ENCODE measurements at regions not wholly inside any gene's neighbourhood (a gene's known extent, or its start where the extent isn't known, plus 50 kb on each side); places are given as distances from the start of the nearest gene placed in this dataset.

- no peak for DNase-seq (ENCODE audit: low read depth)
These were observed 84.1 kb downstream of the TNFSF11 start for GRCh38 chr13:42658019-42658418.

GRCh38 chr13:42660333-42660965, 86.5 kb downstream of the TNFSF11 start:
- peak; percentile 11 for DNase-seq (ENCODE audit: low read depth)

DNA sequence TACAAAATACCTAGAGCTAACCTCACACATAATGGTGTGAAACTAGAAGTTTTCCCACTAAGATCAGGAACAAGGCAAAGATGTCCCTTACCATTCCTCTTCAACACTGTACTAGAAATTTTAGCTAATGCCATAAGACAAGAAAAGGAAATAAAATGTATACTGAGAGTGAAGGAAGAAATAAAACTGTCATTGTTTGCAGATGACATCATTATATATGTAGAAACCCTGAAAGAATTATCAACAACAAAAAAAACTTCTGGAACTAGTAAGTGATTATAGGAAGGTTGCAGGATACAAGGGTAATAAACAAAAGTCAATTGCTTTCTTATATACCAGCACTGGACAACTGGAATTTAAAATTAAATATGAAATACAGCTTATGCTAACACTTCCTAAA, 93.7 kb downstream of the TNFSF11 start:
- no peak for DNase-seq (ENCODE audit: low read depth)

DNA sequence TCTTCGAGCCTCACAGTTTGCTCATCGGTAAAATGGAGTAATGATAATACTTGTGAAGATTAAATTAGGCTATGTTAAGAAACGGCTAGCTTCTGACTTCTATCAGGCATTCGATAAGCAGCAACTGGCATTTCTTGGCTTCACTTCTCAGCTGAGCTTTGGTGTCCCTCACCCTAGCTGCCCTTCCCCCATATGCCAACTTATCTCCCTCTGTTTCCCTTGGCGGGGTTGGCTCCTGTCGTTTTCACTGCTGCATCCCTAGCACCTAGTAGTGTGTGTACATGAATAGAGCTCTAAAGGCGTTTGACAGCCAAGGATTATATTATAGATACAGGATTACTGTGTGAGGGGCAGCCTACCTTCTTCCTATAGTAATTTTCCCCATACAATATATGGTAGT, 97.5 kb downstream of the TNFSF11 start:
- no peak for DNase-seq (ENCODE audit: low read depth)

DNA sequence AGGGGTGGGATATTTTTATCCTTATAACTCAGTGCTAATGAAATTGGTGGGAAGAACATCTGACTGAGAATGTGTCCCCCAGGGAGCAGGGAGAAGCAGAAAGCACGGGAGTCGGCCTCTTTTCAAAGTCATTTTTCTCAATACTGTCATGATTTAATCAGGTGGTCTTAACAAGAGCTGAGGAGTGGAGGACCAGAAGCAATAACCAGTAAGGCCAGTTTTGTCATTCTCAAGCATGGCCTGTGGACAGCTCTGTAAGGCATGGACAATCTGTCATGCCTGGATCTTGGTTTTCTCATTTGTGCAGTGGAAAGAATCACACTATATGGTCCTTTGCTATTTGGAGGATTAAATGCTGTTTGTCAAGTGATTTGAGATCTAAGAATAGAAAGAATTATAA, 99.7 kb downstream of the TNFSF11 start:
- no peak for DNase-seq (ENCODE audit: low read depth)

GRCh38 chr13:42680748-42681147, 100.6 kb upstream of the FAM216B start:
- DNase-seq (ENCODE audit: low read depth), result no peak

GRCh38 chr13:42681326-42682100, 99.9 kb upstream of the FAM216B start:
- DNase-seq (ENCODE audit: low read depth), result no peak

- no peak for DNase-seq (ENCODE audit: low read depth)
These were observed 97.2 kb upstream of the FAM216B start for GRCh38 chr13:42684226-42684625.

DNA sequence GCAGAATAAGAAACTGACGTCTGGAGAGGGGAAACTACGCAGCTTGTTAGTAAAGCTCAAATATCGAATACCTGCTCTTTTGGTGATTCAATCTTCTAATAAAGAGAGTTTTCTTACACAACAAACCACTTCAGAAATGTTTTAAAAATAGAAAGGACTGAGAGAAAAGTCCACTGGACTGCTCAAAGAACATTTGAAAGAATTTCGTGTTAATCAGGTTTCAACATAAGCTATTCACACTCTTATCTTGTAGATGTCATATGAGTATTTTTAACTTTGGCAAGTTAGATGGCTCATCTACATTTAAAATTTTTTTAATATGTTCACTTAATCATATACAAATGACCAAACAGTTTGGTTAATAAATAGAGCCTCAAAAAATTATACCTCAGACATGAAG, 95.6 kb upstream of the FAM216B start:
- DNase-seq (ENCODE audit: low read depth), result no peak

DNA sequence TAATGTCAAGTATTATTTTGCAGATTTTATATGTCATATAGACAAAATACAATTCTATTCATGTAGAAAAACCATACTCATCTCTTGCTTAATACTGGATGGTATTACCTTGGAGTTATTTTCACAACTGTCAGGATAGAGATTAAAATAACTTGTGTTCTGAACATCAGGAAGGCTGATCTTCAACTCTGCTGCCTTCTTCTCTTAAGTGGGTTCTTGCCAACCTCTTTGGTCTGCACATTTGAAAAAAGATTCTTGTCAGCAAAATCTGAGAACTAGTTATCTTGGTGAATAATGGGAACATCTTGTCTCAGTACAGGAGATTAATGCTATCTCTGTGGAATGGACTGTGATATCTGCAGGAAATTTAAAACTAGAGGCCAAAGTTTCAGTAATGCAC, 95.2 kb upstream of the FAM216B start:
- DNase-seq (ENCODE audit: low read depth), result no peak

- DNase-seq (ENCODE audit: low read depth), result no peak
These were observed 92.6 kb upstream of the FAM216B start for GRCh38 chr13:42688821-42689220.

- peak; percentile 27 for DNase-seq (ENCODE audit: low read depth)
These were observed 85.2 kb upstream of the FAM216B start for GRCh38 chr13:42696191-42696590.

- DNase-seq (ENCODE audit: low read depth), result no peak
These were observed 81.5 kb upstream of the FAM216B start for GRCh38 chr13:42699912-42700311.

- no peak for DNase-seq (ENCODE audit: low read depth)
These were observed 78.7 kb upstream of the FAM216B start for GRCh38 chr13:42702716-42703115.

DNA sequence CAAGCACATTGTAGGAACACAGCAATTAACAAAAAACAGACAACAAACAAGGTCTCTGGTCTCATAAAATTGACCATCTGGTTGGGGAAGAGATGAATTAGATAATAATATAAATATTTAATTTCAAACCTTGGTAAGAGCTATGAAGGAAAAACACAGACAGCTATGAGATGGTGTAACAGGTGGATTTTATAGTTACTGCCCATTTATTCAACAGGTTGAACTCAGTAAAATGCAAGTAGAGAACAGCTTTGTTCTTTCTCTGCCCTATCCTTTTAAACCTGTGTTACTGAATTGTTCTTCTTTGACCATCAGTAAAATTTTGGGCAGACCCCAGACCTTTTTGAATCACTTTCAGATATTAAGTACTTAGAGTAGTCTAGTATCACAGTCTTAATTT, 77.6 kb upstream of the FAM216B start:
- no peak for DNase-seq (ENCODE audit: low read depth)

DNA sequence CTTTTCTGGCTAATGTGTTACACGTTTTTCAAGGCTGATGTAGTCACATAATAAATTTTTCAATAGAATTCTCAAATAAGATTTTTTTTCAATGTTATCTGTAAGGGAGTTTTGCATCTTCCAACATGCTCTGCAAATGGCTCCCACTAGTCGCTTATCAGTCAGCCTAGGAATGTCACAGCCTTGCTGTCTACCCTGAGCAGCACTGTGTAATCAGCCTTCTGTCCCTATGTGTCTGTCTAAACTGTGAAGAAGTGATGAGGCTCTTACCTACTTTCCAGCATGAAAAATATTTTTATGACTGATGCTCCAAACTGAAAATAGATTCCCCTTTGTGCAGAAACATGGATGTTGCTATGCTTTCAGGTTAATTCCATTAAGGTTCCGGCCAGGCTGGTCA, 75.1 kb upstream of the FAM216B start:
- DNase-seq (ENCODE audit: low read depth), result no peak

GRCh38 chr13:42707048-42707447, 74.3 kb upstream of the FAM216B start:
- DNase-seq (ENCODE audit: low read depth), result no peak

GRCh38 chr13:42707586-42707985, 73.8 kb upstream of the FAM216B start:
- peak; percentile 29 for DNase-seq (ENCODE audit: low read depth)

DNA sequence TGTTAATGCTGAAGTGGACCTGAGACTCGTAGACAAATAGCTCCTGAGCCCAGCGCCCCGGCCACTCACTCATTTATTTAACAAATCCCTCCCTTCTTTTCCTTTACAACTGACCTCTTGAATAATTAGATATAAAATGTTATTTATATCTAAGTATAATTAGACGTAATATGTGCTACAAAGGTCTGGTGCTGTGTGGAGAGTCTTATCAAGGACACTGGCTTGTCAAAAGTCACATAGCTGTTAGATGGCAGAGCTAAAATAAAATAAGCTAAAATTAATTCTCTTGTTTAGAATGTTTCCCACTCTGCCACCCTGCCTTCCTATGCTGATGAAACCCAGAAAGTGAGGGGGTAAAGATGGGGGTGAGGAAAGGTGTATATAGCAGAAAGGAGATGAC, 73.0 kb upstream of the FAM216B start:
- DNase-seq (ENCODE audit: low read depth), result no peak

DNA sequence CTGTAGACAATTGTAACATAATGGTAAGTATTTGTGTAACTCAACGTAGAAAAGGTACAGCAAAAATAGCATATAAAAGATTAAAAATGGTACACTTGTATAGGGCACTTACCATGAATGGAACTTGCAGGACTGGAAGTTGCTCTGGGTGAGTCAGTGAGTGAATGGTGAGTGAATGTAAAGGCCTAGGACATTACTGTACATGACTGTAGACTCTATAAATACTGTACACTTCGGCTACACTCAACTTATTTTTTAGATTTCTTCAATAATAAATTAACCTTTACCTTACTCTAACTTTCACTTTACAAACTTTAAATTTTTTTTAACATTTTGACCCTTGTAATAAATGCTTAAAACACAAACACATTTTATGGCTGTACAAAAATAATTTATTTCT, 72.1 kb upstream of the FAM216B start:
- DNase-seq (ENCODE audit: low read depth), result no peak

- DNase-seq (ENCODE audit: low read depth), result no peak
These were observed 65.5 kb upstream of the FAM216B start for GRCh38 chr13:42715909-42716308.

DNA sequence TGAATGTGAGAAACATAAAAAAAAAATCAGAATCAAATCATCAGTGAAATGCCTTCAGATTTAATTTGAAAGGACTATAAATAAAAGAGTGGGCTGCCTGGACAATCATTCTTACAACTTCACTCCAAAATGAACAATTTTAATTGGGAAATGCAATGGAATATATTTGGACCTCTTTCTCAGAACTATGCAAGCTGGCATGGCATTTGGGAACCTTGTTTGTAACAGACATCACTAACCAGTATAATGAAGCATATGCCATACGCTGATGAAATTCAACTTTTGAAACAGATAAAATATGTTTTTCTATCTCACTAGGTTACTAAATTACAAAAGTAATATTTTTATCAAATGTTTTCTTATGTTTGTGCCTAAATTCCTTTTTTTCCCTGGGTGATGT, 64.2 kb upstream of the FAM216B start:
- no peak for DNase-seq (ENCODE audit: low read depth)

- DNase-seq (ENCODE audit: low read depth), result peak; percentile 82
These were observed 61.1 kb upstream of the FAM216B start for GRCh38 chr13:42720113-42720857.

Measured in renal cortical epithelial cell (primary cell).